Right atrium auricular region (tissue), 2 donors: ENCODE measurements at regions not wholly inside any gene's neighbourhood (a gene's known extent, or its start where the extent isn't known, plus 50 kb on each side); places are given as distances from the start of the nearest gene placed in this dataset.
"Not testable (repeated sequence)": the region's sequence is repeated elsewhere in the genome, so short reads cannot be mapped to it uniquely, and the experiment has no call there.

Experiments
- DNase-seq: peaks from one replicate; pipeline ENCODE4 v3.0.0-alpha.2; 2019; ENCODE audit warnings: low spot score
- H3K27ac ChIP-seq, 2 donors: fragments of 200-600 bp; sonication (generic); 1 replicate in 1 of 2; 2 replicates in 1 of 2; pipeline ENCODE4 v1.5.1; 2016 to 2019
- H3K27me3 ChIP-seq, 2 donors: fragments of 200-600 bp; sonication (generic); one replicate each; pipeline versions ENCODE4 v1.5.1 to v1.6.0; 2017 to 2019
- H3K36me3 ChIP-seq: fragments of 200-600 bp; sonication (generic); one replicate; pipeline ENCODE4 v1.5.1; 2016
- H3K4me1 ChIP-seq, 2 donors: fragments of 200-600 bp; sonication (generic); one replicate each; pipeline versions ENCODE4 v1.5.1 to v1.6.0; 2017 to 2019
- H3K4me3 ChIP-seq, 2 donors: fragments of 200-600 bp; sonication (generic); 1 replicate in 1 of 2; 2 replicates in 1 of 2; pipeline ENCODE4 v1.5.1; 2017 to 2019; ENCODE audit warnings: mild to moderate bottlenecking in 1 of 2, moderate library complexity in 1 of 2
- H3K9me3 ChIP-seq, 2 donors: fragments of 200-600 bp; sonication (generic); one replicate each; pipeline ENCODE4 v1.5.1; 2019
- TF ChIP-seq, protein P1 (sequence below), 2 donors: fragments of 200-600 bp; sonication (generic); IDR thresholded peaks; one replicate each; pipeline ENCODE4 v1.5.1; 2019; ENCODE audit warnings: antibody characterized with exemption in 2 of 2

DNA sequence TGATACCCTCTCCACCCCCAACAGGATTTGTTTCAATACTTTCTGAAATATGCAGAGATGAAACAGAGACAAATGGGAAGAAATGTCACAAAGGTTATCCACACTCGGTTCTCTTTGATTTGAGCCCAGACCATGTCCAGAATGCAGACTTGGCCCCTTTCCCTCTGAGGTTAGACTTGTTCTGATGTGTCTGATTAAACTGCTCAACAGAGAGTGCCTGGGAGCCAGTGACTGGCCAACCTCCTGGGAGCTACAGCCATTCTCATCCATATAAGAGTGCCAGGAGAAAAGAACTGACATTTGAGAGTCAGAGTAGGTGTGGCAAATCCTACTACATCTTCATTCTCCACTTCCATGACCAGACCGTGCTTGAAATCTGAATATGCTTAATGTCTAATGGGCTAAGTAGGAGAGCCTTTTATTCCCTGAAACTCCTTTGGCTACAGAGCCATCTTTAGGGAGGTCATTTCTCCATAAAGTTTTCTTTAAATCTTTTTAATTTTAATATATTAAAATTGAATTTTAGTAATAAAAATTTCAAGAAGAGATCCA is 201.4 kb downstream of the BLID start:
- Histone ChIP-seq H3K27ac (no peak overlapping the region), H3K4me1 (no peaks in the 10 kb centered on the region), H3K9me3 (no peaks in the 10 kb centered on the region), H3K4me3 (no peak overlapping the region), H3K36me3 (no peaks in the 10 kb centered on the region), H3K27me3 (no peaks in the 10 kb centered on the region)
- DNase-seq = no peak
- TF ChIP-seq, protein P1, sequence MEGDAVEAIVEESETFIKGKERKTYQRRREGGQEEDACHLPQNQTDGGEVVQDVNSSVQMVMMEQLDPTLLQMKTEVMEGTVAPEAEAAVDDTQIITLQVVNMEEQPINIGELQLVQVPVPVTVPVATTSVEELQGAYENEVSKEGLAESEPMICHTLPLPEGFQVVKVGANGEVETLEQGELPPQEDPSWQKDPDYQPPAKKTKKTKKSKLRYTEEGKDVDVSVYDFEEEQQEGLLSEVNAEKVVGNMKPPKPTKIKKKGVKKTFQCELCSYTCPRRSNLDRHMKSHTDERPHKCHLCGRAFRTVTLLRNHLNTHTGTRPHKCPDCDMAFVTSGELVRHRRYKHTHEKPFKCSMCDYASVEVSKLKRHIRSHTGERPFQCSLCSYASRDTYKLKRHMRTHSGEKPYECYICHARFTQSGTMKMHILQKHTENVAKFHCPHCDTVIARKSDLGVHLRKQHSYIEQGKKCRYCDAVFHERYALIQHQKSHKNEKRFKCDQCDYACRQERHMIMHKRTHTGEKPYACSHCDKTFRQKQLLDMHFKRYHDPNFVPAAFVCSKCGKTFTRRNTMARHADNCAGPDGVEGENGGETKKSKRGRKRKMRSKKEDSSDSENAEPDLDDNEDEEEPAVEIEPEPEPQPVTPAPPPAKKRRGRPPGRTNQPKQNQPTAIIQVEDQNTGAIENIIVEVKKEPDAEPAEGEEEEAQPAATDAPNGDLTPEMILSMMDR (IDR thresholded peaks at IDR 0.05) = no peak

DNA sequence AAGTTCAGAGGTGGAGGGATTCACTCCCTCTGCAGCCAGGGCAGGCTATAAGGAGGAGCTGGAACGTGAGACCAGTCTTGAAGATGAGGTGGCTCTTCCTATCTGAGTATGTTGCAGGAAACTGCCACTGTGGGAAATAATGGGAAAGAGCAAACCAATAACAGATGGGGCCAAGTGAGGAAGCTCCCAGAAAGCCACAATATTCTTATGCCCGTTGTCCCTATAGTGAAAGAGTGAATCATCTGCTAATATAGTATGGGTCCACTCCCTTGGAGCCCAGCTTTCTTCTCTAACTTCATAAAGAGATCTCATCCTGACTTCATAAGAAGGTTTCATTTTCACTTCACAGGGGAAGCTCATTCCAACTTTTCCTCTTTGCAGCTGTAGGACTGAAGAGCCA is 206.4 kb downstream of the BLID start:
- no peaks in the 10 kb centered on the region for H3K27me3 ChIP-seq
- H3K36me3 ChIP-seq = no peaks in the 10 kb centered on the region
- TF ChIP-seq, protein P1 (IDR thresholded peaks at IDR 0.05) = no peak
- H3K27ac ChIP-seq = no peak overlapping the region
- no peak overlapping the region for H3K4me3 ChIP-seq
- DNase-seq = no peak
- no peaks in the 10 kb centered on the region for H3K4me1 ChIP-seq
- no peaks in the 10 kb centered on the region for H3K9me3 ChIP-seq

DNA sequence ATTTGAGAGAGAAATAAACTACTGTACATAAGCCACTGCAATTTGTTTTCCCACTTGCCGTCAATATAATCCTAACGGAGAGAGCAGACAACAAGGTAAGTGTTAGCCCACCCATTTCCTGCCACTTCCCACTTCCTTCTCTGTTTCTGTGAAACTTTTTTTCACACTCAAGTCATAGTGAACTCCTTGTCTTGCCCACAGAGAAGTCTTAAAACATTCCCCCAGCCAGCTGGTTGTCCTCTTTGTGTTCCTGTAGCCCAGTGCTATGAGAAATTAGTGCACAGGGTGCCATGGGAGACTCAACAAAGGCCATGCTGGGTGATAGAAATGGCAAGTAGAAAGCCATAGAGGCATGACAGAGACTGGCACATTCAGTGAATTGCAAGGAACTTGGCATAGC is 208.6 kb downstream of the BLID start:
- no peaks in the 10 kb centered on the region for H3K4me1 ChIP-seq
- H3K27ac ChIP-seq = no peak overlapping the region
- no peaks in the 10 kb centered on the region for H3K36me3 ChIP-seq
- no peak for DNase-seq
- no peak overlapping the region for H3K4me3 ChIP-seq
- TF ChIP-seq, protein P1 (IDR thresholded peaks at IDR 0.05) = no peak
- no peaks in the 10 kb centered on the region for H3K27me3 ChIP-seq
- H3K9me3 ChIP-seq = no peaks in the 10 kb centered on the region

DNA sequence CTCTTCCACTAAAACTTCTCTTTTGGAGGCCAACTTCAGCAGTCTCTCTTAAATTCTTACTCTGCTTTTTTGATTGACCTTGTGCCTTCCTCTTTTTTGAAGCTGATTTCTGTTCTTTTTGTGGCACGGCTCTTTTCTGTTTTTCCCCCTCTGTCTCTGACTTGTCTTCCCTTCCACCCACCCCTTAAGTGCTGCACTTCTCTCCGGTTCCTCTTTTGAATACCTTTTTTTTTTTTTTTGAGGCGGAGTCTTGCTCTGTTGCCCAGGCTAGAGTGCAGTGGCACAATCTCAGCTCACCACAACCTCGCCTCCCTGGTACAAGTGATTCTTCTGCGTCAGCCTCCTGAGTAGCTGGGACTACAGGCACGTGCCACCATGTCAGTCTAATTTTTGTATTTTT is 211.9 kb downstream of the BLID start:
- Histone ChIP-seq H3K27ac (no peak overlapping the region), H3K4me3 (no peak overlapping the region), H3K27me3 (no peaks in the 10 kb centered on the region), H3K36me3 (no peaks in the 10 kb centered on the region), H3K4me1 (no peaks in the 10 kb centered on the region), H3K9me3 (no peaks in the 10 kb centered on the region)
- no peak for DNase-seq
- TF ChIP-seq, protein P1 (IDR thresholded peaks at IDR 0.05) = no peak

DNA sequence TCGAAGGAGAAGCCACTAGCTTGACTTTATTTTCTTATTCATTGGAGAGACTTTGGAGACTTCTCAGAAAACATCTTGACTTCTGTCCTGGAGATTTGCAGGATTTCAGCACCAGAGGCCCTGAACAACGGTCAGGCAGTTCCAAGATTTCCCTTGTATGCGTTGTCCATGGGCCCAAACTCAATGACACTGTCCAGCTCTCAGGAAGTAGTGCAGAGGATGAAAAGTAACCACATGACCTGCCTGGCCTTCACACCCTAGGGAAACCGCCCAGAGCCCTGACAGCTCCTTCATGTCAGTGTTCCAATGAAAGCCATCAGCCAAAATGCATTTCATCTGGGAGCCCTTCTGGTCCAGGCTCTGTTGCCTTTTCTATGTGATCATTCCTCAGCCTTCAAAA is 214.1 kb downstream of the BLID start:
- H3K9me3 ChIP-seq = no peaks in the 10 kb centered on the region
- DNase-seq = no peak
- no peak overlapping the region for H3K27ac ChIP-seq
- no peak overlapping the region for H3K4me3 ChIP-seq
- H3K27me3 ChIP-seq = no peaks in the 10 kb centered on the region
- TF ChIP-seq, protein P1 (IDR thresholded peaks at IDR 0.05) = no peak
- no peaks in the 10 kb centered on the region for H3K4me1 ChIP-seq
- no peaks in the 10 kb centered on the region for H3K36me3 ChIP-seq

DNA sequence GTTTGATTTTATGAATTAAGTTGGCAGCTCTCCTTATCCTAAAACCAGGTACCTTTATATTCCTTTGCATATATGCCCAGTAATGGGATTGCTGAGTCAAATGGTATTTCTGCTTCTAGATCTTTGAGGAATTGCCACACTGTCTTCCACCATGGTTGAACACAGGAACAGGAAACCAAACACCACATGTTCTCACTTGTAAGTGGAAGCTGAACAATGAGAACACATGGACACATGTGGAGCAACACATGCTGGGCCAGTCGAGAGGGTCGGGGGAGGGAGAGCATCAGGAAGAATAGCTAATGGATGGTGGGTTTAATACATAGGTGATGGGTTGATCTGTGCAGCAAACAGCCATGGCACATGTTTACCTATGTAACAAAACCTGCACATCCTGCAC is 214.6 kb downstream of the BLID start:
- not testable (repeated sequence) for H3K9me3 ChIP-seq, H3K4me3 ChIP-seq, H3K4me1 ChIP-seq, H3K27ac ChIP-seq, DNase-seq, H3K36me3 ChIP-seq, H3K27me3 ChIP-seq
